ENCODE measurements at regions not wholly inside any gene's neighbourhood (a gene's known extent, or its start where the extent isn't known, plus 50 kb on each side); places are given as distances from the start of the nearest gene placed in this dataset.
"Not testable (repeated sequence)": the region's sequence is repeated elsewhere in the genome, so short reads cannot be mapped to it uniquely, and the experiment has no call there.

DNA sequence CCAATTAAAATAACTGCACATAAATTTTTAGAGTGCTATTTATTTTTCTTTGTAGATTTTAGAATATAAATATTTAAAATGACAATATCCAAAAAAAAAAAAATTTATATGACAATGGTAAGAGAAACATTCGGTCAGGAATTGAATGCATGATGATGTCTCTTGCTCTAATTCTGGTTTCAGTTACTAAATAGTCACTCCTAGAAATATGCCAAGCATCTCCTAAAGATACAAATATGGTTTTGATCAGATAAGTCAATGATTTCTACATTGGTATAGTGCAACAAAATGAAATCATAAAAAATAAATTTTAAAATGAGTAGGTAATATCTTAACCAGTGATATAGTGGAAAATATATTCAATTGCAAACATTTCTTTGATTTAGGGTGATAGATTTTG lies 95.9 kb upstream of the ACKR3 start:
- no peak overlapping the region for H3K27ac ChIP-seq

DNA sequence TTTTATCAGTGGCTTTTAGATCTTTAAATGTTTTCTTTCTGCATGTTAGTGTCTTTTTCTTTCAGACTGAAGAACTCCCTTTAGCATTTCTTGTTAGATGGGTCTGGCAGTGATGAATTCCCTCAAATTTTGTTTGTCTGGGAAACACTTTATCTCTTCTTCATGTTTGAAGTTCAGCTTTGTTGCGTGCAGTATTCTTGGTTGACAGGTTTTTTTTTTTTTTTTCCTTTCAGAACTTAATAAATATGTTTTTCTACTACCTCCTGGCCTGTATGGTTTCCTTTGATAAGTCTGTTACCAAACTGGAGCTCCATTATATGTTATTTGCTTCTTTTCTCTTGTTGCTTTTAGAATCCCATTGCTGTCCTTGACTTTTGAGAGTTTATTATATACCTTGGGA lies 89.8 kb upstream of the ACKR3 start:
- no peak for TF ChIP-seq ZFX (IDR thresholded peaks at IDR 0.05; ENCODE audit: borderline replicate concordance)
- no peak overlapping the region for H3K27ac ChIP-seq

More for the DNA sequence above, 95.9 kb upstream of the ACKR3 start:
- TF ChIP-seq ZFX (IDR thresholded peaks at IDR 0.05; ENCODE audit: borderline replicate concordance): no peak
- TF ChIP-seq, protein P1, sequence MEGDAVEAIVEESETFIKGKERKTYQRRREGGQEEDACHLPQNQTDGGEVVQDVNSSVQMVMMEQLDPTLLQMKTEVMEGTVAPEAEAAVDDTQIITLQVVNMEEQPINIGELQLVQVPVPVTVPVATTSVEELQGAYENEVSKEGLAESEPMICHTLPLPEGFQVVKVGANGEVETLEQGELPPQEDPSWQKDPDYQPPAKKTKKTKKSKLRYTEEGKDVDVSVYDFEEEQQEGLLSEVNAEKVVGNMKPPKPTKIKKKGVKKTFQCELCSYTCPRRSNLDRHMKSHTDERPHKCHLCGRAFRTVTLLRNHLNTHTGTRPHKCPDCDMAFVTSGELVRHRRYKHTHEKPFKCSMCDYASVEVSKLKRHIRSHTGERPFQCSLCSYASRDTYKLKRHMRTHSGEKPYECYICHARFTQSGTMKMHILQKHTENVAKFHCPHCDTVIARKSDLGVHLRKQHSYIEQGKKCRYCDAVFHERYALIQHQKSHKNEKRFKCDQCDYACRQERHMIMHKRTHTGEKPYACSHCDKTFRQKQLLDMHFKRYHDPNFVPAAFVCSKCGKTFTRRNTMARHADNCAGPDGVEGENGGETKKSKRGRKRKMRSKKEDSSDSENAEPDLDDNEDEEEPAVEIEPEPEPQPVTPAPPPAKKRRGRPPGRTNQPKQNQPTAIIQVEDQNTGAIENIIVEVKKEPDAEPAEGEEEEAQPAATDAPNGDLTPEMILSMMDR (IDR thresholded peaks at IDR 0.05): no peak

DNA sequence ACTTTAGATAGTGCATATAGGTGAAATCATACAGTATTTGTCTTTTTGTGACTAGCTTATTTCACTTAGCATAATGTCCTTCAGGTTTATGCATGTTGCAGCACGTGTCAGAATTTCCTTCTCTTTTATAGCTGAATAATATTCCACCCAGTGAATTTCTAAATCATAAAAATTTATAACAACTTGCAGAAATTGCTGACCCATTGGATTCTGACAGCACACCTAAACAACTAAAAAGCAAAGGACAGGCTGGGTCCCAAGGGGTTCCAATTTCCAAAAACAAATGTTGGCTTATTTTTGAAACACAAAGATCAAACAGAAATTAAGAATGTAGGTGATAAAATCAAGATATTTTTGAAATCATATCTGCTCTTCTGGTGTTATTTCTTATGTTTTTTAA lies 86.5 kb upstream of the ACKR3 start:
- TF ChIP-seq, protein P1 (IDR thresholded peaks at IDR 0.05): no peak
- TF ChIP-seq ZFX (IDR thresholded peaks at IDR 0.05; ENCODE audit: borderline replicate concordance): no peak
- no peak overlapping the region for H3K27ac ChIP-seq

DNA sequence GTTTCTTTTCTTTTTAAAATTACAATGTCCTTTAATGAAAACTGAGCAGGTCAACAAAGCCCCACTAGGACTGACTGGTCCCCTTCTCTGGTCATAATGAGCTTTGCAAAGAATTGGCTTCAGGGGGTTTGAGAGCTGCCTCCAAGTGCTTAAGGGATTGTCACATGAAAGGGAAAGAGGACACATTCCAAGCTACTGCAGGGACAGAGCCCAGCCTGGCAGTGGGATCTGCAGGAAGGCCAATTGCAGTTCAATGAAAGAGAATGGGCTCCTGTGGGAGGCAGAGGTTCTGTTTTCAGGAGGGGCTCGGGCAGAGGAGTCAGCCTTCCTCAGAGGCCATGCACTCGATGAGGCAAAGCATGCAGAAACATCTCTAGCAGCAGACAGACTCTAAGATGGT lies 84.1 kb upstream of the ACKR3 start:
- TF ChIP-seq ZFX (IDR thresholded peaks at IDR 0.05; ENCODE audit: borderline replicate concordance): no peak
- TF ChIP-seq, protein P1 (IDR thresholded peaks at IDR 0.05): no peak
- no peak overlapping the region for H3K27ac ChIP-seq

DNA sequence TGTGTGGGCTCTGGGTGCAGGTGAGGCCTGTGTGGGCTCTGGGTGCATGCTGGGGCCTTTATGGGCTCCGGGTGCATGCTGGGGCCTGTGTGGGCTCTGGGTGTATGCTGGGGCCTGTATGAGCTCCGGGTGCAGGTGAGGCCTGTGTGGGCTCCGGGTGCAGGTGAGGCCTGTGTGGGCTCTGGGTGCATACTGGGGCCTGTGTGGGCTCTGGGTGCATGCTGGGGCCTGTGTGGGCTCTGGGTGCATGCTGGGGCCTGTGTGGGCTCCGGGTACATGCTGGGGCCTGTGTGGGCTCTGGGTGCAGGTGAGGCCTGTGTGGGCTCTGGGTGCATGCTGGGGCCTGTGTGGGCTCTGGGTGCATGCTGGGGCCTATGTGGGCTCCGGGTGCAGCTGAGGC lies 80.5 kb upstream of the ACKR3 start:
- H3K27ac ChIP-seq: not testable (repeated sequence)

DNA sequence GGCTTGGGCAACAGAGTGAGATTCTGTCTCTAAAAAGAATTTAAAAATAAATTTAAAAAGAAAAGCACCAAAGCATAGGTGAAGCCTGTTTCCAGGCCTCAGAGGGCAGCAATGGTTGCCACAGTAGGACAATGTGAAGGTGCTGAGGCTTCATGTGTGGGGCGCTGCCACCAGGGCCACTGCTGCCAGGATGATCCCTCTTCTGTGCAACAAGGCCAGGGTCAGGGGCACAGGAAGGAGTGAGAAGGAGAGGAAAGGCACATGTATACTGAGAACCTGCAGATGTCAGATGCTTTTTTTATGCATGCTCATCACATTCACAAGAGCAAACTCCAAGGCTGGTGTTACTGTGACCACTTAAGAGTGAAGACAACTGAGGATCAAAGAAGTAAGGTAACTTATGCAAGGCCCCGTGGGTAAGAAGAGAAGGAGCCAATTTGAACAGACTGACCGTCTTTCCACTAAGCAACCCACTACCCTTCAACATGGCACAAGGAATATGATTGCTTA lies 79.7 kb upstream of the ACKR3 start:
- TF ChIP-seq, protein P1 (IDR thresholded peaks at IDR 0.05): no peak
- TF ChIP-seq ZFX (IDR thresholded peaks at IDR 0.05; ENCODE audit: borderline replicate concordance): no peak
- no peak overlapping the region for H3K27ac ChIP-seq

DNA sequence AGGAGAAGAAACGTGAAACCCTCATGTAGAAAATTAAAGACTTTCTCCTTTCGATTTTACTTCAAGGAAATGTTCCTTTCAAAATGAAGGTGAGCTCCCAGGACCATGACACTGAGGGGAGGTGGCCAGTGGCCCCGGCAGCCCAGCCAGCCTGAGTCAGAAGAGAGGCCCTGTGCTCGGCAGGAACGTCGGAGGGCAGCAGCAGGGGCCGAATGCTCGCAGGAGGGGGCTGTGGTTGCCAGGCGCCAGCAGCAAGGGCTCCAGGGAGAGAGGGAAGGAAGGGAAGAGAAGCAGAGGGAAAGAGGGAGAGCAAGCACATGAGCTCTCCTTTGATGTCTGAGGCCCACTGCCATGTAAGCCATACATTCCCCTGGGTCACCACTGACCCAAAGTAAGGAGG lies 73.3 kb upstream of the ACKR3 start:
- TF ChIP-seq, protein P1 (IDR thresholded peaks at IDR 0.05): no peak
- no peak for TF ChIP-seq ZFX (IDR thresholded peaks at IDR 0.05; ENCODE audit: borderline replicate concordance)
- H3K27ac ChIP-seq: no peak overlapping the region

DNA sequence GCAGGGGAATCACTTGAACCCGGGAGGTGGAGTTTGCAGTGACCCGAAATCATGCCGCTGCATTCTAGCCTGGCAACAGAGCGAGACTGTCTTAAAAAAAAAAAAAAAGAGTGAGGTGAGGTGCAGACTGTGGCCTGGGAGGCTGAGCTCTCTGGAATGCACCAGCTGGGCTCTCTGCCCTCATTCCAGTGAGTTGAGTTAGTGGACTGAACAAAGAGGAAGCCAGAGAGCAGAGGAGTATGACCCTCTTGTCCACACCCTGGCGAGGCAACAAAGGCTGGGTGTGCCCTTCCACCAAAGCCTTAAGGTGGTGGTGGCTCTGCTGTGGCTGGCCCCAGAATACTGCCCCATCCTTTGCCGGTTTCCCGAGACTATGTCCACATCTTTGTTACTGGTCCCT lies 71.3 kb upstream of the ACKR3 start:
- TF ChIP-seq, protein P1 (IDR thresholded peaks at IDR 0.05): no peak
- TF ChIP-seq ZFX (IDR thresholded peaks at IDR 0.05; ENCODE audit: borderline replicate concordance): no peak
- no peak overlapping the region for H3K27ac ChIP-seq
